Spleen (tissue), 11 donors: ENCODE measurements at regions not wholly inside any gene's neighbourhood (a gene's known extent, or its start where the extent isn't known, plus 50 kb on each side); places are given as distances from the start of the nearest gene placed in this dataset.

Experiments used
- DNase-seq: peaks from one replicate; pipeline ENCODE4 v3.0.0-alpha.2; 2020
- H3K27ac ChIP-seq, 8 donors: fragments of 200-600 bp; sonication (generic) in 7 of 8; 1 replicate in 4 of 8; 2 replicates in 4 of 8; pipeline versions ENCODE4 v1.5.0 to v1.8.0; 2016 to 2021; ENCODE audit warnings: inconsistent platforms in 4 of 8, mild to moderate bottlenecking in 4 of 8, moderate library complexity in 1 of 8
- H3K27me3 ChIP-seq, 7 donors: fragments of 200-600 bp; sonication (generic) in 6 of 7; replicated peaks in 1 of 7; 1 replicate in 4 of 7; 2 replicates in 3 of 7; pipeline versions ENCODE4 v1.5.0 to v1.8.0; 2016 to 2021; ENCODE audit warnings: inconsistent platforms in 3 of 7, mild to moderate bottlenecking in 1 of 7
- H3K36me3 ChIP-seq, 6 donors: fragments of 200-600 bp; sonication (generic) in 5 of 6; 1 replicate in 4 of 6; 2 replicates in 2 of 6; pipeline versions ENCODE4 v1.5.0 to v1.8.0; 2016 to 2021; ENCODE audit warnings: inconsistent platforms in 2 of 6
- H3K4me1 ChIP-seq, 6 donors: fragments of 200-600 bp; sonication (generic) in 5 of 6; 1 replicate in 3 of 6; 2 replicates in 3 of 6; pipeline versions ENCODE4 v1.5.0 to v1.8.0; 2016 to 2021; ENCODE audit warnings: inconsistent platforms in 3 of 6
- H3K4me3 ChIP-seq, 8 donors: fragments of 200-600 bp; sonication (generic) in 7 of 8; 1 replicate in 4 of 8; 2 replicates in 4 of 8; pipeline versions ENCODE4 v1.5.0 to v1.8.0; 2016 to 2021; ENCODE audit warnings: inconsistent platforms in 4 of 8, mild to moderate bottlenecking in 4 of 8, moderate library complexity in 2 of 8
- H3K9me3 ChIP-seq, 8 donors: fragments of 200-600 bp; sonication (generic) in 7 of 8; 1 replicate in 4 of 8; 2 replicates in 4 of 8; pipeline versions ENCODE4 v1.5.0 to v1.8.0; 2016 to 2021; ENCODE audit warnings: inconsistent platforms in 4 of 8
- CTCF ChIP-seq, 11 experiments: fragments of 200-600 bp in 7 of 11; fragments of 450-650 bp in 4 of 11; sonication (generic) in 4 of 11; IDR thresholded peaks in 8 of 11; conservative IDR thresholded peaks in 3 of 11; 1 replicate in 7 of 11; 2 replicates in 4 of 11; pipeline versions ENCODE4 v1.4.0 to v1.8.0; 2016 to 2021; ENCODE audit warnings: antibody characterized with exemption in 11 of 11, inconsistent platforms in 4 of 11, mild to moderate bottlenecking in 1 of 11
- POLR2A ChIP-seq, 3 donors: fragments of 450-650 bp; IDR thresholded peaks; one replicate each; pipeline ENCODE4 v1.5.1; 2017; ENCODE audit warnings: antibody characterized with exemption in 3 of 3, mild to moderate bottlenecking in 1 of 3
- POLR2AphosphoS5 ChIP-seq, 3 donors: sonication (generic); formaldehyde crosslinking; IDR thresholded peaks; one replicate each; pipeline ENCODE4 v1.5.1; 2017; ENCODE audit warnings: antibody characterized with exemption in 3 of 3
- WGBS, 5 donors: extraction: QIAGEN DNeasy Blood & Tissue Kit in 3 of 5; methylation state at CpG; one replicate each; pipeline versions ENCODE4 v1.1.5 to v1.1.7; 2013 to 2018; 5-methylcytosine and 5-hydroxymethylcytosine counted together
- intact Hi-C: fragments of 100-400 bp; cut with DNase I; formaldehyde crosslinking; loops from one replicate; pipeline ENCODE4 v1.15.0; 2023; ENCODE audit warnings: low total_unique reads
- donor health status: healthy with polysubstance abuse.
- donor health status: DM: no; HTN: no; CAD: no; lungs with moderate emphysema.
- donor health status: DM: no; HTN: no; CAD: no.
- donor health status: Bipolar disorder and iron deficiency.
- donor health status: healthy.
- donor health status: DM: no; HTN: no; CAD: no.
- donor health status: DM: yes; HTN: yes; CAD: no.

DNA sequence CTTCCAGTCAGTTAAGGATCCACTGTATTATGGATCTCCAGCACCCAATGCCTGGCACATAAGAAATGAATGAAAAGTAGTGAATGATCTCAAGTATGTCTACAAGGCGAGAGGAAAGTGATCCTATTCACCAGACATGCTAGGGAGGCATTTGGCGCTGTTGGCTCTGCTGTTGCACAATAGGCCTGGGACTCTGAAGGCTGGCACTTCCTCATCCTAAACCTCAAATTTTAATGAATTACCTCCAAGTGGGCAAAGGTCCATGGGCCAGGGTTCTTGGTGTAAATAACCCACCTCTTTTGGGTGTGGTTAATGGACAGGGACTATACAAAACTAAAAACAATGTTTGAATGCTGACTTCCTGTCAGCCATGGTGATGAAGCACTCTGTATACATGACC, 173.4 kb upstream of the PZP start:
- H3K36me3 ChIP-seq: no peaks in the 10 kb centered on the region
- WGBS, 5 donors: 55 to 80% (median 68%) methylated on average over 2 of the region's 2 CpGs
- H3K9me3 ChIP-seq: no peaks in the 10 kb centered on the region
- peaks cover 0 to 5% (median 0%) of the 10 kb centered on the region in 6 donors for H3K4me1 ChIP-seq
- no peak for DNase-seq
- H3K27me3 ChIP-seq: no peaks in the 10 kb centered on the region
- no peak for TF ChIP-seq POLR2A (IDR thresholded peaks at IDR 0.05)
- no peak for TF ChIP-seq POLR2AphosphoS5 (IDR thresholded peaks at IDR 0.05)
- no peak overlapping the region for H3K4me3 ChIP-seq
- intact Hi-C loops: no loop called here
- H3K27ac ChIP-seq: no peak overlapping the region

DNA sequence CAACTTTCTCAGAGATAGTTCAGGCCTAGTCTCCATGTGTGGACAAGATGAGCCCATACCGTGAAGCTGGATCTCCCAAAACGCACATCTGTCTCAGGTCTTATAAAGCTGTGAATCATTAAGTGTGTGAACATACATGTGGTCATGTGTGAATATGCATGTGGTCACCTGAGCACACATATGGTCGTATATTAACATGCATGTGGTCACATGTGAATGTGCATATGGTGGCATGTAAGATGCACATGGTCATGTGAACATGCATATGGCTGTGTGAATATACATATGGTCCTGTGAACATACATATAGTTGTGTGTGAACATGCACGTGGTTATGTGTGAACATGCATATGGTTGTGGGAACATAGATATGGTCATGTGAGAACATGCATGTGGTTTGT, 172.5 kb upstream of the PZP start:
- H3K9me3 ChIP-seq: no peaks in the 10 kb centered on the region
- no peak overlapping the region for H3K27ac ChIP-seq
- no peak for TF ChIP-seq POLR2AphosphoS5 (IDR thresholded peaks at IDR 0.05)
- TF ChIP-seq POLR2A (IDR thresholded peaks at IDR 0.05): no peak
- no peak for TF ChIP-seq CTCF (IDR thresholded peaks at IDR 0.05 in 8 of 11, conservative IDR thresholded peaks at IDR 0.05 in 3 of 11)
- WGBS, 5 donors: 91 to 96% (median 93%) methylated on average over 4 of the region's 4 CpGs
- H3K4me3 ChIP-seq: no peak overlapping the region
- H3K36me3 ChIP-seq: no peaks in the 10 kb centered on the region
- H3K4me1 ChIP-seq: peaks cover 0 to 5% (median 0%) of the 10 kb centered on the region in 6 donors
- intact Hi-C loops: no loop called here
- DNase-seq: no peak
- no peaks in the 10 kb centered on the region for H3K27me3 ChIP-seq

DNA sequence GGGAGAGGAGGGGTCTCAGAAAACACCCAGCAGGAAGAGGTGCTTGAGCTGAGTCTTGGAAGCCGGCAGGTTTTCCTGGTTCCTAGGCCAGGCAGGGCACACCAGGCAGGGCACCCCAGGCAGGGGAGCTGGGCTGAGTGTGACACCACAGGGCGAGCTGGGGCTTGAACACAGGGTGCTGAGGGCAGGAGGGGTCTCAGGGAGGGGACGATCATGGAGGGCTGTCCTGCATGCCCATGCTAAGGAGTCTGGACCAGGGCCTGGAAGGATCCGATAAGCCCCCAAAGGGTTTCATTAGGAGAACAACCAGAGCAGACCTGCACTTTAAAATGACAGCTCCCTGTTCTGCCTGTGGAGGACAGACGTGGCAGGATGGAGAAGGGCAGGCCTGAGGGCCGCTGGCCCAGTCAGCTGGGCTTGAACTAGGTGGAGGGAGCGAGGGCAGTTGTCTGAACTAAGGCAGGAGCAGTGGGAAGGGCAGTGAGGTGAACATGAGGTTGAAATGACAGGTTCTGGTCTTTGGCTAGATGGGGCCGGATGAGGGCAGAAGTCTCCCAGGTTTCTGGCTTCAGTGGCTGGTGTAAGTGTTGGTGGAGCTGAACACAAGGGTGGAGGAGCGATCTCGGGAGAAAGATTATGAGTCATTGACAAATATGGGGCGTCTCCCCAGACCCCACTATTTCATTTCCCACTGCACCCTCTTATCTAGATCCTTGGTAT, 171.0 kb upstream of the PZP start:
- 86 to 94% (median 89%) methylated on average over 10 to 11 of the region's 11 CpGs for WGBS, 5 donors
- Histone ChIP-seq H3K9me3 (no peaks in the 10 kb centered on the region), H3K4me1 (peaks cover 0 to 5% (median 0%) of the 10 kb centered on the region in 6 donors), H3K27ac (no peak overlapping the region), H3K36me3 (no peaks in the 10 kb centered on the region), H3K27me3 (no peaks in the 10 kb centered on the region), H3K4me3 (no peak overlapping the region)
- TF ChIP-seq POLR2A (IDR thresholded peaks at IDR 0.05): no peak
- no peak for TF ChIP-seq POLR2AphosphoS5 (IDR thresholded peaks at IDR 0.05)
- no peak for TF ChIP-seq CTCF (IDR thresholded peaks at IDR 0.05 in 8 of 11, conservative IDR thresholded peaks at IDR 0.05 in 3 of 11)
- DNase-seq: no peak
- intact Hi-C loops: no loop called here

DNA sequence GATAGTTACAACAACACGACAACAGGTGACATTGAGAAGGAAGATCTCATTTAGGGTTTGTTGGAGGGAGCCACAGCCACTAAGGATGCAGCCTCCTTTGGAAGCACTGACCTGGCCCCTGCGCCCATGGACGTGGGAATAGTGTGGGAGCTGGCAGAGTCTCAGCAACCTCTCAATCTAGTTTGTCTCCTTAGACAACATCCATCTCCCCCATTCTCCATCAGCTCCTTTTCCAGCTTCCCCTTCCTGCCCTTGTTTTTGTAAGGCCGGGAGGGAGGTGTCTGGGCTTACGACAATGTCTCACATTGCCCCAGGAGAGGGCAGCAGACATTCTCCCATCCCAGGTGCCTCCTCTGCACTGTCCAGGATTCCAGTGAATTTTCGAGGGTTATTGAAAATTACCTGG, 170.2 kb upstream of the PZP start:
- Histone ChIP-seq H3K4me1 (peaks cover 0 to 5% (median 0%) of the 10 kb centered on the region in 6 donors), H3K27me3 (no peaks in the 10 kb centered on the region), H3K9me3 (no peaks in the 10 kb centered on the region), H3K36me3 (no peaks in the 10 kb centered on the region), H3K27ac (no peak overlapping the region), H3K4me3 (no peak overlapping the region)
- intact Hi-C loops: no loop called here
- 52 to 71% (median 60%) methylated on average over 6 of the region's 6 CpGs for WGBS, 5 donors
- DNase-seq: no peak
- TF ChIP-seq POLR2A (IDR thresholded peaks at IDR 0.05) (no peak), CTCF (IDR thresholded peaks at IDR 0.05 in 8 of 11, conservative IDR thresholded peaks at IDR 0.05 in 3 of 11) (peak in 1 of 11 experiments; percentile 17), POLR2AphosphoS5 (IDR thresholded peaks at IDR 0.05) (no peak)
